SK-N-MC (cell line): ENCODE measurements at regions not wholly inside any gene's neighbourhood (a gene's known extent, or its start where the extent isn't known, plus 50 kb on each side); places are given as distances from the start of the nearest gene placed in this dataset.

Source experiments
- EZH2 ChIP-seq: fragments of 200-600 bp; sonication (generic); IDR thresholded peaks from one replicate; pipeline ENCODE4 v1.6.1; 2017; ENCODE audit warnings: antibody characterized with exemption
- FOXP2 ChIP-seq: optimal IDR thresholded peaks from 2 replicates; pipeline ENCODE3; 2011; ENCODE audit warnings: mild to moderate bottlenecking, moderate library complexity; ENCODE audit not compliant: insufficient read depth; ENCODE audit errors: extremely low read length, control extremely low read depth

GRCh38 chr21:41578716-41579115 is 70.8 kb upstream of the TMPRSS2 start:
- no peak for TF ChIP-seq EZH2
- TF ChIP-seq FOXP2 = no peak
